Activated T-cell treated with anti-CD3 and anti-CD28 coated beads, Interleukin-2, amount 50 U/mL, for 24 hours (primary cell): ENCODE measurements at regions not wholly inside any gene's neighbourhood (a gene's known extent, or its start where the extent isn't known, plus 50 kb on each side); places are given as distances from the start of the nearest gene placed in this dataset.

Source experiments
- DNase-seq: peaks from one replicate; pipeline ENCODE4 v3.0.0-alpha.2; 2020
- H3K27ac Mint-ChIP-seq: 2 replicates; pipeline ENCODE4 v1.8.0; 2020; ENCODE audit warnings: mild to moderate bottlenecking, mixed read lengths
- H3K27me3 Mint-ChIP-seq: 2 replicates; pipeline ENCODE4 v1.8.0; 2020; ENCODE audit warnings: mixed read lengths
- H3K36me3 Mint-ChIP-seq: 2 replicates; pipeline ENCODE4 v1.8.0; 2020; ENCODE audit warnings: low read depth, mixed read lengths
- H3K4me1 Mint-ChIP-seq: 2 replicates; pipeline ENCODE4 v1.8.0; 2020; ENCODE audit warnings: low read depth, mixed read lengths
- H3K4me3 Mint-ChIP-seq: 2 replicates; pipeline ENCODE4 v1.8.0; 2020; ENCODE audit warnings: mild to moderate bottlenecking, moderate library complexity, mixed read lengths
- H3K9me3 Mint-ChIP-seq: 2 replicates; pipeline ENCODE4 v1.8.0; 2020; ENCODE audit warnings: mixed read lengths

DNA sequence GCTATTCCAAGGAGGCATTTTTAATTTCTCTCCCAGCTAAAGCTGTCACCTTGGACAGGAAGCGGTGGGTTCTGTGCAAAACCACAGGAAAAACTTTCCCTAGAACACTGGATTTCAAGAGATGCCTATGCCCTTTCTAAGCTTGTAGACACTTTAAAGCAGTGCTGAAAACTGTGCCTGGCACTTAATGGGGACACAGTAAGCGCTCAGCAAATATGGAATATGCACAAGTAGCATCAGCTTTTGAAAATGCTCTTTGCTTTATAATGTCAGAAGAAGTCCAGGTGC, 50.9 kb upstream of the TARBP1 start:
- peaks cover 30% of the 10 kb centered on the region for H3K27me3 Mint-ChIP-seq
- H3K4me1 Mint-ChIP-seq, result peaks cover 7% of the 10 kb centered on the region
- no peak for DNase-seq
- no peaks in the 10 kb centered on the region for H3K36me3 Mint-ChIP-seq
- H3K27ac Mint-ChIP-seq, result no peak overlapping the region
- H3K9me3 Mint-ChIP-seq, result no peaks in the 10 kb centered on the region
- no peak overlapping the region for H3K4me3 Mint-ChIP-seq

DNA sequence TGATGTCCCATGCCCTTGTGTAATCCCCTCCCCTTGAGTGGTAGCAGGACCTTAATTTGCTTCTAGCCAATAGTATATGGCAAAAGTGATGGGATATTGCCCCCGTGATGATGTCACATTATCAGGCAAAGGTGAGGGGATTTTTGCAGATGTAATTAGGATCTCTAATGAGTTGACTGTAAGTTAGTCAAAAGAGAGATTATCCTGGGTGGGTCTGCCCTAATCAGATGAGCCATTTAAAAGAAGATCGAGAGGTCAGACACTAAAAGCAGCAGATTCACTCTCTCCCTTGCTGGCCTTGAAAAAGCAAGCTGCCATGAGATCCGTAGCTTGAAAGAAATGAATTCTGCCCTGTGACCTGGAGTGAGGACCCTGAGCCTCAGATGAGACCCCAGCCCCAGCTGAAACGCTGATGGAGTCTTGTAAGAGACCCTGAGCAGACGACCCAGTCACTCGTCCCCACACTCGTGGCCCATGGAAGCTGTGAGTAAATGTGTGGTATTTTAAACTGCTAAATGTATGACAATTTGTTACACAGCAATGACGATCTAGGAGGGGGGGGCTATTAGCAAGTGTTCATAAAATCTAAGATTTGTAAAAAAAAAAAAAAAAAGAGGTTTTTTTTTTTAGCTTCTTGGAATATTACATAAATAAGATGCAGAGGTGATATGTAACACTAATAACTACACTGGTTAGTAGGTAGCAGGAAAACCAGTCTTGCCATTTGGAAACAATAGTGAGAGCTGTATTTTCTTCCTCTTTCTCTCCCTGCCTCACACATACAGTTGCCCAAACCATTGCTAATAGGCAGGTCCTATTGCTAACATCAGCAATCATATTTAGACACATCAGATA, 50.3 kb upstream of the TARBP1 start:
- Mint-ChIP-seq H3K36me3 (no peaks in the 10 kb centered on the region), H3K4me3 (no peak overlapping the region), H3K27ac (no peak overlapping the region), H3K27me3 (peaks cover 30% of the 10 kb centered on the region), H3K9me3 (no peaks in the 10 kb centered on the region), H3K4me1 (peaks cover 7% of the 10 kb centered on the region)
- DNase-seq, result no peak
